B cell (primary cell): ENCODE measurements at regions not wholly inside any gene's neighbourhood (a gene's known extent, or its start where the extent isn't known, plus 50 kb on each side); places are given as distances from the start of the nearest gene placed in this dataset.

Source experiments
- ATAC-seq: fragments of 200-7000 bp; cut with Tn5 transposase; one replicate; pipeline ENCODE4 v1.10.0; 2021; ENCODE audit warnings: low read depth, mild to moderate bottlenecking, moderate number of reproducible peaks, moderate library complexity
- CTCF ChIA-PET: fragments of 350-600 bp; sonication (Branson Sonifier 250); formaldehyde crosslinking; loops from one replicate; lab custom pipeline; 2021; ENCODE audit warnings: antibody characterized with exemption, inconsistent platforms; lab: Charles Lee
- POLR2A ChIA-PET: fragments of 350-600 bp; sonication (Branson Sonifier 250); formaldehyde crosslinking; loops from one replicate; lab custom pipeline; 2021; ENCODE audit warnings: antibody characterized with exemption; lab: Charles Lee
- DNase-seq: peaks from one replicate; pipeline ENCODE4 v3.0.0; 2013
- H2AFZ ChIP-seq: 2 replicates; pipeline ENCODE4 v1.6.1; 2012; ENCODE audit warnings: mild to moderate bottlenecking, low read depth, low read length; ENCODE audit not compliant: insufficient read depth, poor library complexity, severe bottlenecking
- H3K27ac ChIP-seq, 2 donors: 1 replicate in 1 of 2; 2 replicates in 1 of 2; pipeline ENCODE4 v1.5.1; 2012 to 2013; ENCODE audit warnings: low read length in 2 of 2, mild to moderate bottlenecking in 2 of 2, moderate library complexity in 1 of 2
- H3K27me3 ChIP-seq, 4 experiments: fragments of 200-600 bp in 1 of 4; sonication (generic) in 1 of 4; replicated peaks in 1 of 4; 1 replicate in 2 of 4; 2 replicates in 2 of 4; pipeline versions ENCODE4 v1.6.1 to v1.7.0; 2013 to 2016; ENCODE audit warnings: low read length in 3 of 4, mild to moderate bottlenecking in 2 of 4, mixed read lengths in 1 of 4, moderate library complexity in 1 of 4; ENCODE audit not compliant: insufficient read depth in 4 of 4, control insufficient read depth in 3 of 4; ENCODE audit errors: control extremely low read depth in 1 of 4
- H3K36me3 ChIP-seq, 2 experiments: replicated peaks in 1 of 2; 1 replicate in 1 of 2; 2 replicates in 1 of 2; pipeline versions ENCODE4 v1.6.1 to v1.7.1; 2013; ENCODE audit warnings: low read length in 1 of 2; ENCODE audit not compliant: insufficient read depth in 2 of 2, control insufficient read depth in 1 of 2; ENCODE audit errors: control extremely low read depth in 1 of 2, extremely low read depth in 1 of 2
- H3K4me1 ChIP-seq, 2 donors: fragments of 200-600 bp in 1 of 2; sonication (generic) in 1 of 2; 1 replicate in 1 of 2; 2 replicates in 1 of 2; pipeline versions ENCODE4 v1.5.1 to v1.6.1; 2013 to 2017; ENCODE audit warnings: low read length in 2 of 2; ENCODE audit not compliant: control insufficient read depth in 2 of 2, insufficient read depth in 2 of 2
- H3K4me2 ChIP-seq: replicated peaks from 2 replicates; pipeline ENCODE3; 2012; ENCODE audit warnings: mild to moderate bottlenecking, low read depth, low read length; ENCODE audit not compliant: poor library complexity, severe bottlenecking
- H3K4me3 ChIP-seq, 5 experiments: fragments of 200-600 bp in 1 of 5; sonication (generic) in 1 of 5; 1 replicate in 3 of 5; 2 replicates in 2 of 5; pipeline versions ENCODE4 v1.5.1 to v1.7.0; 2011 to 2016; ENCODE audit warnings: low read length in 4 of 5, mild to moderate bottlenecking in 4 of 5, low read depth in 2 of 5, control low read depth in 1 of 5, moderate library complexity in 1 of 5; ENCODE audit not compliant: insufficient read depth in 1 of 5; ENCODE audit errors: control extremely low read depth in 1 of 5, extremely low read depth in 1 of 5
- H3K79me2 ChIP-seq: fragments of 200-600 bp; sonication (generic); one replicate; pipeline ENCODE4 v1.6.0; 2016; ENCODE audit warnings: low read length; ENCODE audit not compliant: control insufficient read depth, insufficient read depth
- H3K9ac ChIP-seq: fragments of 200-600 bp; sonication (generic); 2 replicates; pipeline ENCODE4 v1.6.1; 2017; ENCODE audit warnings: mild to moderate bottlenecking, low read length, moderate library complexity
- H3K9me3 ChIP-seq, 3 donors: one replicate each; pipeline versions ENCODE4 v1.6.1 to v1.7.1; 2013; ENCODE audit warnings: low read length in 2 of 3; ENCODE audit not compliant: control insufficient read depth in 2 of 3, insufficient read depth in 1 of 3; ENCODE audit errors: control extremely low read depth in 1 of 3
- H4K20me1 ChIP-seq: 2 replicates; pipeline ENCODE4 v1.6.0; 2012; ENCODE audit warnings: mild to moderate bottlenecking, low read length; ENCODE audit not compliant: insufficient read depth, control insufficient read depth, poor library complexity, severe bottlenecking
- H3K27ac Mint-ChIP-seq: one replicate; pipeline ENCODE4 v1.8.0; 2021; ENCODE audit warnings: mixed read lengths
- H3K27me3 Mint-ChIP-seq: one replicate; pipeline ENCODE4 v1.8.0; 2021; ENCODE audit warnings: mixed read lengths
- H3K4me1 Mint-ChIP-seq: one replicate; pipeline ENCODE4 v1.8.0; 2021; ENCODE audit warnings: mixed read lengths
- H3K4me3 Mint-ChIP-seq: one replicate; pipeline ENCODE4 v1.8.0; 2021; ENCODE audit warnings: mixed read lengths
- H3K9me3 Mint-ChIP-seq: one replicate; pipeline ENCODE4 v1.8.0; 2022; ENCODE audit warnings: mixed read lengths; ENCODE audit not compliant: insufficient read depth
- CTCF ChIP-seq: fragments of 200-600 bp; IDR thresholded peaks from one replicate; pipeline ENCODE4 v1.8.0; 2022; ENCODE audit warnings: antibody characterized with exemption, mild to moderate bottlenecking
- EZH2 ChIP-seq: IDR thresholded peaks from 2 replicates; pipeline ENCODE4 v1.6.1; 2012; ENCODE audit warnings: borderline replicate concordance, low read depth, mild to moderate bottlenecking, moderate library complexity, low read length; ENCODE audit not compliant: insufficient read depth, poor library complexity, severe bottlenecking
- WGBS: methylation state at CpG from one replicate; pipeline ENCODE4 v1.1.5; 2013; ENCODE audit warnings: missing lambda C conversion rate; ENCODE audit not compliant: insufficient coverage; 5-methylcytosine and 5-hydroxymethylcytosine counted together
- intact Hi-C: fragments of 100-400 bp; cut with micrococcal nuclease; formaldehyde crosslinking; loops from one replicate; pipeline ENCODE4 v1.10.0; 2022

GRCh38 chr2:116580209-116580608 is 1234.3 kb upstream of the DDX18 start:
- ATAC-seq: no peak
- no peaks in the 10 kb centered on the region for H3K27me3 ChIP-seq
- TF ChIP-seq CTCF: no peak

DNA sequence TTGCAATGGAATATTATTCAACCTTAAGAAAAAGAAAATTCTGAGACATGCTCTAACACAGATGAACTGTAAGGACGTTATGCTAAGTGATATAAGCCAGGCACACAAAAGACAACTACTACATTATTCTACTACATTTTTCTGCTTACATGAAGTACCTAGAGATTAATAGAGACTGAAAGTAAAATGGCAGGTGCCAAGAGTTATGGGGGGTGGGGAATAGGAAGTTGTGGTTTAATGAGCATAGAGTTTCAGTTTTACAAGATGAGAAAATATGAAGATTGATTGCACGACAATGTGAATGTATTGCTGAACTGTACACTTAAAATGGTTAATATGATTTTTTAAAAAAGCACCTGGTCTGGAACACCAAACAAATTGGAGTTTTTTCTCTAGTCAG is 1231.6 kb upstream of the DDX18 start:
- Histone ChIP-seq H2AFZ (no peak overlapping the region), H3K27ac (no peak overlapping the region), H3K9ac (no peak overlapping the region), H3K4me2 (no peak overlapping the region), H3K9me3 (no peaks in the 10 kb centered on the region), H3K4me3 (no peak overlapping the region), H3K4me1 (no peaks in the 10 kb centered on the region), H3K27me3 (no peaks in the 10 kb centered on the region), H3K36me3 (no peaks in the 10 kb centered on the region), H3K79me2 (no peaks in the 10 kb centered on the region), H4K20me1 (no peaks in the 10 kb centered on the region)
- WGBS: 50% methylated on average over 1 of the region's 2 CpGs
- H3K4me1 Mint-ChIP-seq: no peaks in the 10 kb centered on the region
- H3K27me3 Mint-ChIP-seq: no peaks in the 10 kb centered on the region
- POLR2A ChIA-PET: no interaction called here
- CTCF ChIA-PET: no interaction called here
- H3K27ac Mint-ChIP-seq: no peak overlapping the region
- DNase-seq (no peak), ATAC-seq (no peak)
- no peak overlapping the region for H3K4me3 Mint-ChIP-seq
- TF ChIP-seq CTCF: no peak
- no peak for TF ChIP-seq EZH2
- no peaks in the 10 kb centered on the region for H3K9me3 Mint-ChIP-seq
- intact Hi-C loops: no loop called here

More at GRCh38 chr2:116580209-116580608, 1234.3 kb upstream of the DDX18 start:
- POLR2A ChIA-PET: no interaction called here
- Mint-ChIP-seq H3K9me3 (no peaks in the 10 kb centered on the region), H3K4me1 (no peaks in the 10 kb centered on the region), H3K27me3 (no peaks in the 10 kb centered on the region), H3K4me3 (no peak overlapping the region), H3K27ac (no peak overlapping the region)
- Histone ChIP-seq H3K4me1 (no peaks in the 10 kb centered on the region), H3K79me2 (no peaks in the 10 kb centered on the region), H3K36me3 (no peaks in the 10 kb centered on the region), H3K4me3 (no peak overlapping the region), H3K9ac (no peak overlapping the region), H3K9me3 (peaks cover 0 to 2% (median 0%) of the 10 kb centered on the region in 3 donors), H2AFZ (no peak overlapping the region), H3K4me2 (no peak overlapping the region), H3K27ac (no peak overlapping the region), H4K20me1 (no peaks in the 10 kb centered on the region)
- CTCF ChIA-PET: no interaction called here
- no peak for DNase-seq
- WGBS: no CpG with 5 or more reads among the region's 3 CpGs
- intact Hi-C loops: no loop called here
